Dendritic cell treated with granulocyte-macrophage colony-stimulating factor and Interleukin-4, amounts not matched to agents 40 ng/mL and 50 ng/mL, for 4 days (primary cell): ENCODE measurements at regions not wholly inside any gene's neighbourhood (a gene's known extent, or its start where the extent isn't known, plus 50 kb on each side); places are given as distances from the start of the nearest gene placed in this dataset.
"Not testable (repeated sequence)": the region's sequence is repeated elsewhere in the genome, so short reads cannot be mapped to it uniquely, and the experiment has no call there.

Experiments used
- H3K27ac Mint-ChIP-seq: one replicate; pipeline ENCODE4 v1.8.0; 2022; ENCODE audit warnings: mild to moderate bottlenecking, mixed read lengths
- H3K27me3 Mint-ChIP-seq: one replicate; pipeline ENCODE4 v1.8.0; 2022; ENCODE audit warnings: mild to moderate bottlenecking, mixed read lengths
- H3K36me3 Mint-ChIP-seq: one replicate; pipeline ENCODE4 v1.8.0; 2022; ENCODE audit warnings: low read depth, mixed read lengths
- H3K4me1 Mint-ChIP-seq: one replicate; pipeline ENCODE4 v1.8.0; 2022; ENCODE audit warnings: low read depth, mixed read lengths
- H3K4me3 Mint-ChIP-seq: one replicate; pipeline ENCODE4 v1.8.0; 2022; ENCODE audit warnings: mild to moderate bottlenecking, moderate library complexity, mixed read lengths
- H3K9me3 Mint-ChIP-seq: one replicate; pipeline ENCODE4 v1.8.0; 2022; ENCODE audit warnings: mixed read lengths
- intact Hi-C: fragments of 100-400 bp; cut with micrococcal nuclease; formaldehyde crosslinking; loops from one replicate; pipeline ENCODE4 v1.15.0; 2022

DNA sequence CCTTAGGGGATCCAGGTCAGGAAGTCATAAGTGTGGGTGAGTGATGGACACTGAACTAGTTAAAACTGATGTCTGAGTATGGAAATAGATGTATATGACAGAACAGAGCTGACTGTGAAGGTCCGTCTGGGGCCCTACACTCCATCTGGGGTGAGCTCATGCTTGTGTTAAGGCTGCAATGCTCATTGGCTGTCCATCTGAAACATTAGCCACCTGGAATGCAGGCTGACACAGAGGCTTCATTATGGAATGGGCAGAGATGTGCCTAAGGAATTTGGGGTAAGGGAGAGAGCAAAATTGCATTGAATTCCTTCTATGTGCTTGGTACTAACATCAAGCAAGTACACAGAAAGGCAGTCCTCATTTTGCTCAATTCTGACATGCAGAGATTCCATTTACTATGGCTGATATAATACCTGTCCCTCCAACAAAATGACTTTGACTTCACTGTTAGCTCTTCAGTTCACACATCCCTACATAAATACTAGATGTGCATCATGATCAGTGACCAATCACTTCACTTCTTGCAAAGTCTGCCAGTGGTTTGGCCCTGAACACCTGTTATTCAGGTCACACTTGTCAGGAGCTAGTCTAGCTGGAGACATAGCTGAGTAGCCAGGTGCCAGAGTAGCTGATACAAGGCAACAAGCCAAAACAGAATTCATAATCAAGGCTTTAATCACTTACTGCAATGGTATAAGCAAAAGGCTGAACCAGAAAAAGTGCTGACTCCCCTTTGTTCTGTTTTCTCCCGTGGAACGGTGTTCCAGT lies 128.9 kb upstream of the VWC2 start:
- no peak overlapping the region for H3K4me3 Mint-ChIP-seq
- H3K27me3 Mint-ChIP-seq: no peaks in the 10 kb centered on the region
- H3K9me3 Mint-ChIP-seq: no peaks in the 10 kb centered on the region
- intact Hi-C loops: no loop called here
- no peak overlapping the region for H3K27ac Mint-ChIP-seq
- H3K4me1 Mint-ChIP-seq: no peaks in the 10 kb centered on the region
- H3K36me3 Mint-ChIP-seq: no peaks in the 10 kb centered on the region

DNA sequence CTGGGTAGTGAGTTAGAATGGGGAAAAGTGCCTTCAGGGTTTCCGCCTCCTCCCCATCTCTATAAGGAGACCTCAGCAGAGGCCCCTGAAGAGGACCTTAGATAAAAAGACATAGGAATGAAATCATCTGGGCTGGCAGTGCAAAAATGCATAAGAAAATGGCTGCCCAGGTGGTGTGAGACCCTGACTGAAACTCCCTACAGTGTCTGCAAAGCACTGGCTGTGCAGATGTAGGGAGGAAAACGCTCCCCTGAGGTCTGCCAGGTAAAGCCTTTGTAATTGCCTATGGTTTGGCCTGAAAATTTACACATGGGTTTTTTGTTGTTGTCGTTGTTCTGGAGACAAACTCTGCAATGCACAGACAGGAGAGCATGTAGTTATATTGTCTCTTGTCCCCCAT lies 128.1 kb upstream of the VWC2 start:
- Mint-ChIP-seq H3K9me3 (peaks cover 6% of the 10 kb centered on the region), H3K27ac (no peak overlapping the region), H3K4me1 (no peaks in the 10 kb centered on the region), H3K27me3 (no peaks in the 10 kb centered on the region), H3K36me3 (no peaks in the 10 kb centered on the region), H3K4me3 (no peak overlapping the region)
- intact Hi-C loops: no loop called here

DNA sequence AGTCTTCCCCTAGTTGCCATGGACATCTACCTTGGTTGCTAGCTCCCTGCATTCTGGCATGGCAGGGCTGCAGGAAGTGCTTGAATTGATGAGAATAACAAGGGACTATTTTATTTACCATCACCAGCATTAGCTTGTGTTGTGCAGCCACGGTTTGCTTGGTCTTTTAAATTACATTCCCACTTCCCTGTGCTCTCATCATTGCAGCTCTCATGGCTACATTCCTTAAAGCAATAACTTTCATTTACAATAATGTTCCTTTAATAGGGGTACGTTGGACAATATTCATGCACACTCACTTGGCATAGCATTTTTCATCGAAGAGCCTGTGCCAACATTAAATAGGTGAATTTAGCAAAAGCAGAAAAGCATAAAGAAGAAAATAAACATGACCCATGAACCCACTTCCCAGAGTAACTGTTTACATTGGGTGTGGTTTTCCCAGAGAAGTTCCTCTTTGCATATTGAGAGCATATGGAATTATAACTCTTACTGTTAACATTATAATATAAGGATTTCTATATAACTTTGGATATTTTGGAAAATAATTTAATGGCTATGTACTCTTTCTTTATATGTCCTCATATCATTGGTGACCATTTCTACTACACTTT lies 113.2 kb upstream of the VWC2 start:
- no peaks in the 10 kb centered on the region for H3K4me1 Mint-ChIP-seq
- H3K9me3 Mint-ChIP-seq: peaks cover under 1% of the 10 kb centered on the region
- H3K27ac Mint-ChIP-seq: no peak overlapping the region
- no peaks in the 10 kb centered on the region for H3K36me3 Mint-ChIP-seq
- intact Hi-C loops: no loop called here
- no peak overlapping the region for H3K4me3 Mint-ChIP-seq
- H3K27me3 Mint-ChIP-seq: no peaks in the 10 kb centered on the region

GRCh38 chr7:49660976-49661375 lies 112.5 kb upstream of the VWC2 start:
- no peak overlapping the region for H3K4me3 Mint-ChIP-seq

DNA sequence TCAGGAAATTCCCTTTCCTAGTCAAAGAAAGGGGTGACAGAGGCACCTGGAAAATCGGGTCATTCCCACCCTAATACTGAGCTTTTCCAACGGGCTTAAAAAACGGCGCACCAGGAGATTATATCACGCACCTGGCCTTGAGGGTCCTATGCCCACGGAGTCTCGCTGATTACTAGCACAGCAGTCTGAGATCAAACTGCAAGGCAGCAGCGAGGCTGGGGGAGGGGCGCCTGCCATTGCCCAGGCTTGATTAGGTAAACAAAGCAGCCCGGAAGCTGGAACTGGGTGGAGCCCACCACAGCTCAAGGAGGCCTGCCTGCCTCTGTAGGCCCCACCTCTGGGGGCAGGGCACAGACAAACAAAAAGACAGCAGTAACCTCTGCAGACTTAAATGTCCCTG lies 107.5 kb upstream of the VWC2 start:
- intact Hi-C loops, H3K4me3 Mint-ChIP-seq, H3K36me3 Mint-ChIP-seq, H3K27me3 Mint-ChIP-seq, H3K27ac Mint-ChIP-seq, H3K4me1 Mint-ChIP-seq: not testable (repeated sequence)
- H3K9me3 Mint-ChIP-seq: peaks cover 25% of the 10 kb centered on the region

More at GRCh38 chr7:49660976-49661375, 112.5 kb upstream of the VWC2 start:
- H3K9me3 Mint-ChIP-seq: peaks cover 8% of the 10 kb centered on the region
- no peaks in the 10 kb centered on the region for H3K27me3 Mint-ChIP-seq
- H3K36me3 Mint-ChIP-seq: no peaks in the 10 kb centered on the region
- no peaks in the 10 kb centered on the region for H3K4me1 Mint-ChIP-seq
- no peak overlapping the region for H3K27ac Mint-ChIP-seq
- intact Hi-C loops: no loop called here

- intact Hi-C loops: no loop called here
- Mint-ChIP-seq H3K27me3 (no peaks in the 10 kb centered on the region), H3K27ac (no peak overlapping the region)
These were observed 106.7 kb upstream of the VWC2 start for GRCh38 chr7:49666764-49667163.

DNA sequence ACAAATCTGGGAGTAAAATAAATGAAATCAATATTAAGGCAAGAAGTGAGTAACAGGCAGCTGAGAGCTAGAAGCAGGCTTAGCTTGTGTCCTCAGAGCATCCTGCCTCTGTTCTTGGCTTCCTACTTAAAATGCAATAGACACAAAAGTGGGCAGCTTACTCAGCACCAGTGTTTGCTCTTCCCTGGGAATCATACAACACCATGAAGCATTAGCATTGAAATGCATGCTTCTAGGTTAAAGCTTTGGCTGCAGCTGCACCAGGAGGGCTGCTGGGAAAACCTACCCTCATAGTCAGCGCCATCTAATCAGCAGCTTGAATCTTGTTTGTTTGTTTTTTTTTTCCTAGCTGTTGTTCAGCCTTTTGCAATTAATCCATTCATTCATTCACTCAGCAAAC lies 104.2 kb upstream of the VWC2 start:
- no peak overlapping the region for H3K27ac Mint-ChIP-seq
- peaks cover 36% of the 10 kb centered on the region for H3K9me3 Mint-ChIP-seq
- no peak overlapping the region for H3K4me3 Mint-ChIP-seq
- no peaks in the 10 kb centered on the region for H3K36me3 Mint-ChIP-seq
- no peaks in the 10 kb centered on the region for H3K27me3 Mint-ChIP-seq
- intact Hi-C loops: no loop called here
- H3K4me1 Mint-ChIP-seq: no peaks in the 10 kb centered on the region

More at GRCh38 chr7:49666764-49667163, 106.7 kb upstream of the VWC2 start:
- no peaks in the 10 kb centered on the region for H3K4me1 Mint-ChIP-seq
- H3K4me3 Mint-ChIP-seq: no peak overlapping the region
- no peaks in the 10 kb centered on the region for H3K36me3 Mint-ChIP-seq
- H3K9me3 Mint-ChIP-seq: peaks cover 30% of the 10 kb centered on the region

GRCh38 chr7:49669692-49670260 lies 103.7 kb upstream of the VWC2 start:
- intact Hi-C loops: no loop called here
- Mint-ChIP-seq H3K4me3 (no peak overlapping the region), H3K27ac (no peak overlapping the region), H3K27me3 (no peaks in the 10 kb centered on the region), H3K4me1 (no peaks in the 10 kb centered on the region), H3K9me3 (peaks cover 36% of the 10 kb centered on the region), H3K36me3 (no peaks in the 10 kb centered on the region)

DNA sequence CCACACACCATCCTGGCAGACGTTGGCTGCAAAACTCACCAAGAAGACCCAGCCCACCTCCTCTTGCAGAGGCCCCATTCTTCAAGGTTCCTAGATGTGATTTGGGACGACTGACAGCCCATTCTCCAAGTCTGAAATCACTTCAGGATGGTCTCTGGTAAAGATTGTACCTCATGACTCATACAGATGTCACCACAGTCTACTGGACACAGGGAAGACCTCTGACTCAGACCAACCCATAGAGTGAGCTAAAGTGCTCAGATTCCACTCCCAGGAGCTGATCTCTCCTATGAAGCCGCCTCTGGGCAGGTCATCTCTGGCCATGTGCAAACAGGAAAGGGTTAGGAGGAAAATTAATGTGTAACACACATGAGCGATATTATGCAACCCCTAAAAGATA lies 102.4 kb upstream of the VWC2 start:
- H3K4me1 Mint-ChIP-seq: no peaks in the 10 kb centered on the region
- H3K9me3 Mint-ChIP-seq: peaks cover 27% of the 10 kb centered on the region
- intact Hi-C loops: no loop called here
- no peak overlapping the region for H3K27ac Mint-ChIP-seq
- H3K36me3 Mint-ChIP-seq: no peaks in the 10 kb centered on the region
- no peaks in the 10 kb centered on the region for H3K27me3 Mint-ChIP-seq
- H3K4me3 Mint-ChIP-seq: no peak overlapping the region

- Mint-ChIP-seq H3K4me3 (no peak overlapping the region), H3K27ac (no peak overlapping the region), H3K27me3 (no peaks in the 10 kb centered on the region), H3K4me1 (no peaks in the 10 kb centered on the region), H3K36me3 (no peaks in the 10 kb centered on the region), H3K9me3 (no peaks in the 10 kb centered on the region)
- intact Hi-C loops: no loop called here
These were observed 80.9 kb upstream of the VWC2 start for GRCh38 chr7:49692516-49692915.

DNA sequence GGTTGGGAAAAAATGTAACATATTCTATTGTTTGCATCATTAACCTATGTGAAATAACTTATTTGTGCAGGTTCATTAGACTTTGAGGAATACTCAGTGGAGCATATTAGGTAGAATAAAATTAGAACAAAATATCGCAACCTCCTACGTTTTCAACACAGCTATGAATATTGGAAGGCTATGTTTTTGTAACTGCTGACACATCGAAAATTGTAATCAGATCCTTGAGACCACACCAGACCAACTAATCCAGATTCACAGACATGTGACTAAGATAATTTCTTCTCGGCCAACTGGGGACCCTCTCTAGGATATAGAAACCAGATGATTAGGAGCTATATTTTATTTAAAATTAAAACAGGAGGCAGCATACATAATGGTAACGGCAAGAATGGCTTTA lies 77.5 kb upstream of the VWC2 start:
- no peaks in the 10 kb centered on the region for H3K36me3 Mint-ChIP-seq
- no peaks in the 10 kb centered on the region for H3K9me3 Mint-ChIP-seq
- intact Hi-C loops: no loop called here
- H3K27me3 Mint-ChIP-seq: no peaks in the 10 kb centered on the region
- no peaks in the 10 kb centered on the region for H3K4me1 Mint-ChIP-seq
- no peak overlapping the region for H3K27ac Mint-ChIP-seq
- H3K4me3 Mint-ChIP-seq: no peak overlapping the region

GRCh38 chr7:49700841-49701240 lies 72.6 kb upstream of the VWC2 start:
- intact Hi-C loops: no loop called here
- no peak overlapping the region for H3K27ac Mint-ChIP-seq
- H3K36me3 Mint-ChIP-seq: no peaks in the 10 kb centered on the region
- no peaks in the 10 kb centered on the region for H3K4me1 Mint-ChIP-seq
- no peaks in the 10 kb centered on the region for H3K9me3 Mint-ChIP-seq
- H3K27me3 Mint-ChIP-seq: peaks cover 1% of the 10 kb centered on the region
- no peak overlapping the region for H3K4me3 Mint-ChIP-seq

GRCh38 chr7:49702099-49702498 lies 71.3 kb upstream of the VWC2 start:
- H3K4me3 Mint-ChIP-seq: no peak overlapping the region
- H3K36me3 Mint-ChIP-seq: no peaks in the 10 kb centered on the region
- intact Hi-C loops: no loop called here
- H3K9me3 Mint-ChIP-seq: no peaks in the 10 kb centered on the region
- H3K4me1 Mint-ChIP-seq: no peaks in the 10 kb centered on the region
- no peak overlapping the region for H3K27ac Mint-ChIP-seq
- peaks cover 1% of the 10 kb centered on the region for H3K27me3 Mint-ChIP-seq

- H3K9me3 Mint-ChIP-seq: no peaks in the 10 kb centered on the region
- no peak overlapping the region for H3K4me3 Mint-ChIP-seq
- H3K4me1 Mint-ChIP-seq: no peaks in the 10 kb centered on the region
- intact Hi-C loops: no loop called here
- H3K27me3 Mint-ChIP-seq: peaks cover 1% of the 10 kb centered on the region
- H3K27ac Mint-ChIP-seq: no peak overlapping the region
- H3K36me3 Mint-ChIP-seq: no peaks in the 10 kb centered on the region
These were observed 70.1 kb upstream of the VWC2 start for GRCh38 chr7:49703337-49703736.
